Kidney (tissue), 13 donors: ENCODE measurements at regions not wholly inside any gene's neighbourhood (a gene's known extent, or its start where the extent isn't known, plus 50 kb on each side); places are given as distances from the start of the nearest gene placed in this dataset.

ENCODE experiments used
- DNase-seq, 5 donors: peaks; one replicate each; pipeline ENCODE4 v3.0.0-alpha.2; 2013 to 2020
- FAIRE-seq: peaks from 2 replicates; lab custom pipeline; 2012; peaks lifted over from hg19 to GRCh38; lab: Jason Lieb, UNC
- H3K27ac ChIP-seq, 2 donors: one replicate each; pipeline ENCODE4 v1.7.0; 2013; ENCODE audit warnings: low read depth in 2 of 2, low read length in 2 of 2, inconsistent platforms in 1 of 2
- H3K27me3 ChIP-seq: one replicate; pipeline ENCODE4 v1.7.1; 2013; ENCODE audit warnings: low read length, inconsistent platforms; ENCODE audit not compliant: control insufficient read depth, insufficient read depth
- H3K36me3 ChIP-seq, 3 donors: one replicate each; pipeline versions ENCODE4 v1.7.0 to v1.7.1; 2013; ENCODE audit warnings: low read length in 3 of 3, control low read depth in 1 of 3, inconsistent platforms in 1 of 3; ENCODE audit not compliant: insufficient read depth in 3 of 3, control insufficient read depth in 2 of 3
- H3K4me1 ChIP-seq, 3 donors: one replicate each; pipeline versions ENCODE4 v1.7.0 to v1.7.1; 2013; ENCODE audit warnings: low read length in 3 of 3, inconsistent platforms in 1 of 3, low read depth in 1 of 3; ENCODE audit not compliant: control insufficient read depth in 2 of 3, insufficient read depth in 2 of 3
- H3K4me3 ChIP-seq, 3 donors: one replicate each; pipeline versions ENCODE4 v1.7.0 to v1.8.1; 2013; ENCODE audit warnings: low read length in 3 of 3, control low read depth in 1 of 3, inconsistent platforms in 1 of 3
- H3K9ac ChIP-seq, 3 donors: one replicate each; pipeline versions ENCODE4 v1.7.0 to v1.7.1; 2013; ENCODE audit warnings: low read length in 3 of 3, control low read depth in 1 of 3, inconsistent platforms in 1 of 3
- H3K9me3 ChIP-seq, 3 donors: one replicate each; pipeline versions ENCODE4 v1.7.0 to v1.7.1; 2013; ENCODE audit warnings: low read length in 3 of 3, control low read depth in 1 of 3, inconsistent platforms in 1 of 3; ENCODE audit not compliant: control insufficient read depth in 2 of 3, insufficient read depth in 1 of 3
- CTCF ChIP-seq: IDR thresholded peaks from 3 replicates; pipeline ENCODE4 v1.5.1; 2012; ENCODE audit warnings: mild to moderate bottlenecking, moderate library complexity, borderline replicate concordance; ENCODE audit not compliant: insufficient read depth; ENCODE audit errors: extremely low read depth
- intact Hi-C: fragments of 100-400 bp; cut with DNase I; formaldehyde crosslinking; loops from one replicate; pipeline ENCODE4 v1.11.1; 2022
- donor health status: control.
- donor health status: control.
- donor health status: control.
- donor health status: control.
- donor health status: control.
- donor health status: DM: yes; HTN: yes; CAD: no.
- donor health status: Normal renal cell carcinoma (clear cell type).

- TF ChIP-seq CTCF = no peak
- H3K4me1 ChIP-seq = no peaks in the 10 kb centered on the region
- no peak overlapping the region for H3K4me3 ChIP-seq
- no peaks in the 10 kb centered on the region for H3K27me3 ChIP-seq
- H3K9me3 ChIP-seq = no peaks in the 10 kb centered on the region
- FAIRE-seq (no peak), DNase-seq (no peak)
- no peak overlapping the region for H3K9ac ChIP-seq
- no peak overlapping the region for H3K27ac ChIP-seq
- intact Hi-C loops = no loop called here
- H3K36me3 ChIP-seq = no peaks in the 10 kb centered on the region
Measured at GRCh38 chr3:144084929-144085328, 113.3 kb downstream of the DIPK2A start.

DNA sequence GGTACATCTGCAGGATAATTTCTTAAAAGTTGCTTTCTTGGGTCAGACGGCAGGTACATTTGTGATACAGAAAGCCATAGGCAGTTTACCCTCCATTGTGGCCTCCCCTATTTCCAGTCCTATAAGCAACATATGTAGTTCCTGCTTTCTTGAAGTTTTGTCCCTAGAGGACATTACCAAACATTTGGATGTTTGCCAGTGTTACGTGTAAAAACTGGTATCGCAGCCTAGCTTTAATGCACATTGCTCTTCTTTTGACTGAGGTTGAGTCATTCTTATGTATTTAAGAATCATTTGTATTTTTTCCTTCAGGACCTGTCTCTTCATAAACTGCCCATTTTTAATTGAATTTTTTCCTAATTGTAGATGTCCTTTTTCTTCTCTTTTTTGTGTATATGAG, 114.3 kb downstream of the DIPK2A start:
- intact Hi-C loops = no loop called here
- Histone ChIP-seq H3K4me1 (no peaks in the 10 kb centered on the region), H3K27ac (no peak overlapping the region), H3K36me3 (no peaks in the 10 kb centered on the region), H3K4me3 (no peak overlapping the region), H3K9me3 (no peaks in the 10 kb centered on the region), H3K27me3 (no peaks in the 10 kb centered on the region), H3K9ac (no peak overlapping the region)
- no peak for TF ChIP-seq CTCF
- DNase-seq = peak in 2 of 5 donors; percentile 11 to 41
- FAIRE-seq = no peak

GRCh38 chr3:144096016-144096415, 124.4 kb downstream of the DIPK2A start:
- intact Hi-C loops = no loop called here
- peaks cover 0 to 10% (median 0%) of the 10 kb centered on the region in 3 donors for H3K9me3 ChIP-seq
- H3K27me3 ChIP-seq = no peaks in the 10 kb centered on the region
- H3K4me1 ChIP-seq = no peaks in the 10 kb centered on the region
- H3K27ac ChIP-seq = no peak overlapping the region
- H3K36me3 ChIP-seq = no peaks in the 10 kb centered on the region
- peak in 2 of 5 donors; percentile 13 to 53 for DNase-seq
- no peak overlapping the region for H3K9ac ChIP-seq
- TF ChIP-seq CTCF = no peak
- no peak overlapping the region for H3K4me3 ChIP-seq
- no peak for FAIRE-seq

DNA sequence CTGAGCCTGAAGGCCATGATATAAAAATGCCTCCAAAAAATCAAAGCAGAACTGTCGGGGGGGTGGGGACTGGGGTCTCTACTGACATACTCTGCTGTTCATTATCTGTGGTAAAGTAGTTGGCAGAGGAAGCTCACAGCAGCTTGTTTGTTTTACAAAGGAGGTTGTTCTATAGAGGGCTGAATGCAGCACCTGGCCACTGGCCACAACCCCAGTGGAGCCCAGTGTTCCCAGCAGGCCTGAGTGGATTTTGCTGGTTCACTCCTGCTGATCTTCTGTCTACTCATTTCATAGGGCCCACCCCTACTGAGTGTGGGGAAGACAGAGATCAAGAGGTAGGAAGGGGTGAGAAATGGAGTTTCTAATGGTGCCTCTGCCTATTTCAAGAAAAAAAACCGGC, 125.5 kb downstream of the DIPK2A start:
- H3K9ac ChIP-seq = no peak overlapping the region
- no peak overlapping the region for H3K27ac ChIP-seq
- no peaks in the 10 kb centered on the region for H3K36me3 ChIP-seq
- no peak for DNase-seq
- H3K9me3 ChIP-seq = peaks cover 0 to 10% (median 0%) of the 10 kb centered on the region in 3 donors
- no peaks in the 10 kb centered on the region for H3K4me1 ChIP-seq
- TF ChIP-seq CTCF = no peak
- no peaks in the 10 kb centered on the region for H3K27me3 ChIP-seq
- H3K4me3 ChIP-seq = no peak overlapping the region
- FAIRE-seq = no peak
- intact Hi-C loops = no loop called here
